IPS DF 4.7 (cell line): ENCODE measurements at regions not wholly inside any gene's neighbourhood (a gene's known extent, or its start where the extent isn't known, plus 50 kb on each side); places are given as distances from the start of the nearest gene placed in this dataset.

Experiments
- DNase-seq: peaks from one replicate; pipeline ENCODE4 v3.0.0-alpha.2; 2013; ENCODE audit warnings: low spot score; ENCODE audit errors: extremely low read depth

DNA sequence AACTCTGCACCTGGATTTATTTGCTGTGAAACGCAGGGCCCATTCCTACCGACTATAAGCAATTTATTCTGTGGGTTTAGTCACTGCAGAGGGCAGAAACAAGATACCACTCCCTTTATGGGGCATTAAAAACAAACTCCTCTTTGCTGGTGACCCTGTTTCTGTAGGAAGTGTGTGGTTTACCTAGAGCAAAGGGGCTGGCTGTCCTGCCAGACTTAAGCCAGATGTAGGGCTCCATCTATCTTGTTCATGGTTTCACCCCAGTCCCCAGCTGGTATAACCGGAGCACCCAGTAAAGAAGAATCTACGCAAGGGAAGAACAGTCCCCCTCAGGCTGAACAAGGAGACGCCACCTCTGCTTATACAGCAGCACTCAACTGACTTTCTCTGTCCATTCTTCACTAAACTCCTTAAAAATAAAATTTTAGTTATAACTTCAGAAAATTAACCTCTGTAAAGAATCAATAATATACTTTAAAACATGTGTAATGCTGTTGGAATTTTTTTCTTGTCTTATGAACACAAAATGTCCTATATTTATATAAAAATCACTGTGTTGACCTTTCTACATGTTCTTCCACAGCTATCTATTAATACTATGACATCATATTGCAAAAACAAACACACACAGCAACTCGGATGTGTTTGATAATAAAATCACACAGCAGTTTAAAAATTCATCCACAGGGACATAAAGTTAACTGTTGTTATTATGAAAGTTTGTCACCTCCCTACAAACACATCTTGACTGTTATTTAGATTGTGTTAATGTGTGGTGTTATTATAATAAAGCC, 126.1 kb upstream of the RPS6KA2 start:
- DNase-seq = no peak

DNA sequence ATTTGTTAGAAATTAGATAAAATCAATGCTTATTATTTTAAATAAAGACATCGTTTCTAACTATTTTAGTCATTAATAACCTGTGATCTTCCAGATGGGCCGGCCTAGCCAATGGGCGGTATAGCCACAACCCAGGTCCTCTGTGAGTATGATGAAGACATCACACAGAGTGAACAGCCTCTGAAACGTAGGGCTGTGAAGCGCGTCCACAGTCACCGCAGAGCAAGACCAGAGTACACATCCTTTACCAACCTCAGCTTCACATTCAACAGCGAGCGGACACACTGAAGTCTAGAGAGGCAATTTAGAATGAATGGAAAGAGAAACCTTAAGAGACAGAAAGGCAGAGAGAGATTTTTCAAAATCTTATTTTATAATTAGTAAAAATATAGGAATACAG, 125.0 kb upstream of the RPS6KA2 start:
- DNase-seq = no peak

DNA sequence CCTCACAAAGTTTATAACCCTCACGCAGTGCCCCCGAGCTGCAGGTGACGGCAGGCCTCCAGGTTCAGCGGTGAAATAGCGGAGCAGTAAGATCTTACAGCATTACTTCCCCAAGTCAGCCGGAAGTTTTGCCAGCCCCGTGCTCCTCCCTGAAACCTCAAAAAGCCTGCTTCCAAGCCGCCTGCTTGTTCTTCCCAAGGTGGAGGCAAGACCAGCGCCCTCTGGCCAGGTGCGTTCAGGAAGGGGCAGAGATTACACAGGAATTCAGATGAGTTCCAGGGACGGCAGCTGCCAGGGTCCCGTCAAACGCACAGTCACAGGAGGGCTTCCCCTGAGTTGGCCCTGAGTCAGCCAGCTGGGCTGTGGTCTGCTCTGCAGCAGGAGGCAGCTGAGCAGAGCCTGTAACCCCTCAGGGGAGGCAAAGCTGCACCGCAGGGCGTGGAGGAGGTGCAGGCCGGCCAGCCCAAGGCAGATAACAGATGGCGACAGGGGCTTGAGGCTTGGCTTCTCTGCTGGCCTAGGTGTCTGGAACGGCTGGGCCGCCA, 124.1 kb upstream of the RPS6KA2 start:
- no peak for DNase-seq

DNA sequence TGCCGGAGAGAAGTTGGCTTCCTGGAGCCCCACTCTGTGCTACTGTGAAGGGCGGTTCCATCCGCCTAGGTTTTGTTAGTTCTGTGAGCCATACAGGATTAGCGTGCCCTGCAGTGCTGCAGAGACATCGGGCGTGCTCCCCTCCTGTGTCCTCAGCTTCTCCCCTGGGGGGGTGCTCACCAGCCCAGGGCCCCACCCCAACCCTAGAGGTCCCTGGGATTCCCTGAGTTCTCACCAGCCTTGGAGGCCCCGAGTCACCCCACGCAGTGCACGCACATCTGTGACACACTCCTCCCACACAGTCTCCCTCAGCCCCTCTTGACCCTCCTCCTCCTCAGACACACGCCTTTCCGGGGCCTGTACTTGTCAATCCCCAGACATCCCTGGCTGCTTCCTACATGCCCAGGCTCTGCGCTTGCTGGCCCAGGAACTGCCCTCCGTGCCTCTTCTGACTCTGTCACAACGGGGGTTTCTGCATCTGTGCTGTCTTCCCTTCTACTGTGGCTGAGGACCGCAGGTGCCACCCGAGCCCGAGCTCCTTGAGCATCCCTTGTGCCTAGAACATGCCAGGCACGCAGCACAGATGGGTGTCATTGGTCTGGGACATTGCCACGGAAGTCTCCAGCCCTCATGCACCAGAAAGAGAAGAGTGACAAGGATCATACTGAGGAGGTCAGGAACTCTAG, 123.2 kb upstream of the RPS6KA2 start:
- no peak for DNase-seq

DNA sequence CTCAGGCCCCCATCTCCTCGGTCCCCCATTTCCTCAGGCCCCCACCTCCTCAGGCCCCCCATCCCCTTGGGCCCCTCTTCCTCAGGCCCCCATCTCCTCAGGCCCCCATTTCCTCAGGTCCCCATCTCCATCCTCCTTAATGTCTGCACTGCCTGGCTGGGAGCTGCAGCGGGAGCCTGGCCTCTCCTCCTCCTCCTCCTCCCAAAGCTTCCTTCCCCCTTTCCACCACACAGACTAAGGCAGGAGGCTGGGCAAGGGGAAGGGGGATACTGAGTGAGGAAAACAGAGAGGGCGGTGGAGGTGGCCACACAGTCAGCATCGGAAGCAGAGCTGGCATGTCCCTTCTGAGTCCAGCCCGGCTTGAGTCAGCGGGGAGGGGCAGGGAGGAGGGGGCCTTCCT, 122.6 kb upstream of the RPS6KA2 start:
- DNase-seq = no peak

DNA sequence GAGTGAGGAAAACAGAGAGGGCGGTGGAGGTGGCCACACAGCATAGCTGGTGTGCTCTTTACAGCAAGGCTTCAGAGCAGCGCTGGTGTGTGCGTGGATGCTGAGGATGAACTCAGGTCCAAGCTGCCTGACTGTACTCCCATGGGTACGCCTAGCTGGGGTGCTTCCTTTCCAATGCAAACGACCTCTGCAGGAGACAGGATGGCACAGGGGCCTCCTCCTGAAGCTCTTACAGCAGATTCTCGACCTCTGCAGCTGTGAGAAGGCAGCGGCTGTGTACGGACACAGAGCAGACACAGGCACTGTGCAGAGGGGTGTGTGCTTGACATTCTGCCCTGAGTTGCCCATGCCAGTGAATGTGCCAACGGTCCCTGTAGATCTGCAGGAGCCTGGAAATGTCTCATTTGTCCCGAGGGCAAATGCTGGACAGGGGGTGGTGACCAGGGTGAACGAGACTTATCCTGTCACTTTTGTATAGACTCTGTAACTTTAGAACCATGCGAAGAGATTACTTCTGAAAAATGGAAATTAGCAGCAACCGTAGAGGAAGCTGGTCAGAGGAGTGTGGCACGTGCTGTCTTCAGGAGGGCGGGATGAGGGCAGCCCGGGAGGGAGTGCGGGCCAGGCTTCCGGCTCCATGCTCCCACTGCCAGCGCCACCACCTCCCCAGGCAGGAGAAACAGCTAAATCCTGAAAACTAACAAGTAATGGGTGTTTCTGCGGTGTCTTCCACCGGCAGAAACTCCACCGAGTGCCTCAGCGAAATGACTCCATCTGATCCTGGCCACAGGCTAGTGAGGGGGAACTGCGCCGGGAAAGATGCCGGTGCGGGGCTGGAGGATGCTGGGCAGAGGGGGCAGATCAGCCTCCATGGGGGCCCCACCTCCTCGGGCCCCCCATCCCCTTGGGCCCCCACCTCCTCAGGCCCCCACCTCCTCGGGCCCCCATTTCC, 120.9 kb upstream of the RPS6KA2 start:
- no peak for DNase-seq

DNA sequence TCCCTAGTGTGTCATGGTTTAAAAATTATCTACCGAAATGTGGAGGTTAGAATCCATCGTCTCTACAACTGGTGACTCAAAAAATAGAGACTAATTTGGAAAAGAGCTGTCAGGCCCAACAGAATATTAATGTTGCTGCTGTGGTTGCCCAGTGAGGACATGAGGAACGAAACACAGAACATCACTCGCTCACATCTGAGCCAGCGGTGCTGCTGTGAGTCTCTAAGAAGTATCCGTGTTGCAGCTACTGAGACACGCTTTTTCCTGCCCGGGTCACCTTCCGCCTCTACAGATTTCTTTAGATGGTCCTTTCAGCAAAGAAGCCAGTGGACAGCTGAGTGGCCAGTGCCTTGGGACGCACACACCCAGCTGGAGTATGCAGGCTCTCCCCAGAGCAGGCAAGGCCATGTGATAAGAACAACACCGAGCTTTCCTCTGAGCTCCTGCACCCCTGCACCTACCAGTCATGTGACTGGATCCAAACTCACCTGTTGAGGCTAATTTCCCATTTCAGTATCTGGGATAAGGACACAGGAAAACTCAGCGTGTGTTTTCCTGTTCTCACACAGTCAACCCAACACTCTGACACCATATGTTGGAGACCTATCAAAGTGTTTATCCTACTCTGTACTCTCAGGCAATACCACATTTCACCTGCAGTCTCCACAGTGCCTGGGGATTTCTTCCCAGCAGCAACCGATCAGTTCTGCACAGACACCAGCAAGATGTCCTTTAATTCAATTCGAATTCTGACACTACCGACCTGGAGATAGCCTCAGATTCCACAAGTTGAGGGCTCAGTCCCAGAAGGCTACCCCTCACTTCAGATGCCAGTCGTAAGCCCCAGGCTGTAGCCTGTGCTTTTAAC, 119.0 kb upstream of the RPS6KA2 start:
- DNase-seq = no peak

DNA sequence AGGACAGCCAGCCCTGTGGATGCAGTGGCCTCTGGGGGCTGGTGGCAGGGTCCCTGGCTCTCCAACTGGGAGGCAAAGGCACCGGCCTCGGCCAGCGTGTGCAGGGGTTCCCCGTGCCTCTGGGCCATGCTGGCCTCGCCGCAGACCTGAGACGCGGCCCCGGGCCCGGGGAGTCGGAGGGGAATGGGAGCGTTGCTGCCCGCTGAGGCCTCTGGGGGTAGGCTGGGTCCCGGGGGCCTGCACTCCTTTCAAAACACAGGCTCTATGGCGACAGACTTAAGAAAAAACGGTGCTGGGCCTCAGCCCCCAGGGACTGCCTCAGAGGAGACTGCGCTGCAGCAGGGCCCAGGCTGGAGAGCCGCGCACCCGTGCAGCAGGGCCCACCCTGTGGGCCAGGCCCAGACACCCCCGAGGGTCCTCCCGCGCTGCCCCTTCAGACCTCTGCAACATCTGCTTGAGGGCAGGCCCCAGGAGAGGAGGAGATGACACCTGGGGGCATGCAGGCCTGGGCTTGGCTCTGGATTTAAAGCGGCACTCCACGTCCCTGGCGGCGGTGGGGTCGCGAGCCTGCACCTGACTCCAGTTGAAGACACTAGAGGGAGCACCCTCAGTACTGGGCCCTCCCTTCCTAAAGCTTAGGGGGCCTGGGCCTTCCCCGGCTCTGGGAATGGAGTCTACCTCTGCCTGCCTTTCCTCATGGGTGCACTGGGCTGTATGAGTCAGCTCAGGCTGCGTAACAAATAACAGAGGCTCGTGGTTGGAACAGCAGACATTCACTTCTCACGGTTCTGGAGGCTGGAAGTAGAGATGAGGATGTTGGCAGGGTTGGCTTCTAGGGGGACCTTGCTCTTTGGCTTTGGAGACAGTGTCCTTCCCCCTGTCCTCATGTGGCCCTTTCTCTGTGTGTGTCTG, 117.4 kb upstream of the RPS6KA2 start:
- DNase-seq = no peak

DNA sequence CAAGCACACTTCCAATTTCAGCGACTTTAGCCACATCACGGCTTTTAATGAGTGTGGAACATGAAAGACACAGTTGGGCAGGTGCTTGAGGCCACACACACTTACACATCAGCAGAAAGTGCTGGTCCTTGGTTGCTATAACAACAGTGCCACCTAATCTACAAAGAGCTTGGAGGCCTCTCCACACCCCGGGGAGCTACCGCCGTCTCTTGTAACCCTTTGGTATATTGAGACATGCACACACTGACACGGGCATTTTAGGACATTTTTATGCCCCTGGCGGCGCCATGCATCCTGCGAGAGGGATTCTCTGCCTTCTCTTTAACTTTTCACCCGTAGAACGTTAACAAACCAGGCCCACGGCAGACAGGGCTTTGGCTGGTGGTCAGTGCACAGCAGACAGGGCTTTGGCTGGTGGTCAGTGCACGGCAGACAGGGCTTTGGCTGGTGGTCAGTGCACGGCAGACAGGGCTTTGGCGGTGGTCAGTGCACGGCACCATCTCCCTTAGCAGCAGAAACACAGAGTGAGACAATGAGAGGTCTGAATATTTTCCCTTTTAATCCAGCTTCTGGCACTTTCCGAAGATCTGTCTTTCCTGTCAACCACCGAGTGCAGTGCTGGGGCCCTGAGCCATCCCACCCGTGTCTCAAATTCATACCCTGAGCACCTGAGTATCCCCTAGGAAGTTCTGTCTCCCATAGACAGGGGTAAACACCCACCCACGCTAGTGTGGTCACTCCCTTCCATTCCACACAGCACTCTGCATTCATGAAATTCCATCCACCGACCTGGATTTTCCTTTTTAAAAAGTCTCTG, 116.6 kb upstream of the RPS6KA2 start:
- no peak for DNase-seq

DNA sequence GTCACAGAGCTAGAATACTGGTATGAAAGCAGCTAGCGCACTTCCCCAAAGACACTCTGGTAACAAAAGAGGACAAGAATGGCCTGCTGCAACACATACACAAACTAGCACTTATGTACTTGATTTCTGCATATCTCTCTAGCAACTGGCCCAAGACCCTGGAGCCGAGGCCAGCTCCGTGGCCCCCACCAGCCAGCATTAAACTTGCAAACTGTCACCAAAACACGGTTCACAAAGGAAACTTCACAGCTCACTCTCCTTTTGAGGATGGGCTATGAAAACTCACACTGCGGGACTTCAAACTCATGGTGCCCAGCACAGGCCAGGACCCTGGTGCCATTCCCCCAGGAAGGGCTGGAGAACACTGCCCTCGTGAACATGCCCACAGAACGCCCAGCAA, 115.9 kb upstream of the RPS6KA2 start:
- no peak for DNase-seq

DNA sequence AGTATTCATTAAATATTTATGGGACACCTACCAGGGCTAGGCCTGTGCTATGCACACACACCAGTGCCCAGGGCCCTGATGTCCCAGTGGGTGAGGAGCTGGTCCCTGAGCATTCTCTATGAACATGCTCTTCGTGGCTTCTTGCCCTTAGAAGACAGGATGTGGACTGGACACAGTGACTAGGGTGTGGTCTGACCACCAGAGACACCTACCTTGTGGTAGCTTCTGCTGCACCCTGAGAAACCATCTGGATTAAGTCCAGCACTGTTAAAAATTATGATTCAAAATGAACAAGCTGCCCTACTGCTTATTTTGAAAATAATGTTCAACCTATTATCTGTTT, 112.9 kb upstream of the RPS6KA2 start:
- DNase-seq = no peak

DNA sequence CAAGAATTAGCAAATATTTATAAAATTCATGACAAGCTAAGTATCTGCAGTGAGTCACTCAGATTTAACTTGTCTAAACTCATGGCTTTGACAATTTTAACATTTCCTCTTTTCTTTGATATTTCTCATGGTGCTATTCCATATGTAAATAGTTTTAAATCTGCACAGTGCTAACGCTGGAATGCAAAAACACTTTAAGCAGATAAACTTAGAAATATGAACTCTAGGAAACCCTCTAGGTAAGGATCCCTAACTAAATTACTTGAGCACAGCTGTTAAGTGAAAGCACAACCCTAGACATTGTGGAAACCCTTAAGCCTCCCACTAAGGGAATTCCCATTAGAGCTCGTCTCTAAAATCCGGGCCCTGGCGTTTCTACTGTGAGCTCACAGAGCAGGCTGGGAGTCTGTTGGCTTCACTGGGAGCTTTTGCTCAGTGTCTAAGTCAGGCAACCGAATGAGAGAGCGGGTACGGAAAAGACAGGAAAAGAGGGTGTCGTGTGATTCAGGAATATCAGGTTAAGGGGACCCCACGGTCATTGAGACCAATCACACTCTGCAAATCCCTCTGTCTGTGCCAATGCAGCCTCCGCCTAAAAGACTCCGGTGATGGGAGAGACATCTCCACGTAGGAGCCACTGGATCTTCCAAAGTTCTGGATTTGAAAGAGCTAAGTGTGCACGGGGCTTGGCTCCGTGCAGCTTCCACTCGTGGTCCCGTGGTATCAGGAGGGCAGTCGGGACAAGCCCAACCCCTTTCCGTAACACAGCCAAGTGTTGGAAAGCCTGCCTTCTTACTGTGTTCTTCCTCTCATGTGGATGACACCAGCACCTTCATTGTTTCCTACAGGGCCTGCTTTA, 112.3 kb upstream of the RPS6KA2 start:
- DNase-seq = no peak

DNA sequence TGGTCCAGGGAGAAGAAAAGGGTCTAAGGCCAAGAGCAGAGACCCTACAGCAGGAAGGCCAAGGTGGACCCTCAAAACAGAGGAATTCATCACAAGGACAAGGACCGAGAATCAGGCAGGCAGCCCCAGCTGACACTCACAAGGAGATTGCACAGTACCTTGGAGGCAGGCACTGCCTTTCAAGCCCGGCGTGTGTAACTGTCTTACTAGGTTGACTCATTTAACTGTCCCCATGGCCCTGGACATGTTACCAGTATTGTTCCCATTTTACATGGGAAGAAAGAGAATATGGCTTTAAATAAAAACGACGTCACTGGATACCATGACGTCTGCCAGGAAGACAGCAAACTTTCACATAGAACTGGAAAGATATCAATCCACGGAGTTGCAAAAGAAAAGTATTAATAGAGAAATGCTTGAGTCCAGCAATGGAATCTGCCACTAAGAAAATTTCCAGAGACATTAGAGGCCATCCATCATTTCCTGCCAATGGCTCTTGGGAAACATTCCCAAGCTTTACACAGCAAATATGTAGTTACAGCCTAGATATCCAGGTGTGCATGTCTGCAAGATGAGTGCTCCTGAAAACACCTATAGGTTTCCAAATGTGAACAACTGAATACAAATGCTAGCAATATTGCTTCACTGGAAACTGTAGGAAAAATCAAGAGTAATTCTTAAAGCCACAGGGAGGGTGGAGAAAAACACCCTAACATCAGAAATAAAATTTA, 111.5 kb upstream of the RPS6KA2 start:
- DNase-seq = no peak

DNA sequence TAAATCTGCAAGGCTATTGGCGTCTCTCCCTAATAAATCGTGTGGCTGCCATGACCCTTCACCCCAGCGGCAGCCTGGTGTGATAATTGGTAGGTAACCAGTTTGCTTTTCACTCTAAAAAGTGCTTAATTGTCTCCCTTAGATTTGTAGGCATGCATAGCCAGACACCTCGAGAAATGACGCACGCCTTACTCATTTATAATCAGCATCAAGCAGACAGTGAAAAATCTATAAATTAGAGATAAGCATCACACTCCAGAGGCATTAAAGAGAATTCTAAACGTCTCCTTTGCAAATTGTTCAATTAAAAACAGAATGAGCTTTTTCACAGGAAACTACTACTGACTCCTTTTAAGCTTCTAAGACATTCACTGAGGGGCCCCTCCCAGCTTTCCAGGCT, 110.2 kb upstream of the RPS6KA2 start:
- no peak for DNase-seq

DNA sequence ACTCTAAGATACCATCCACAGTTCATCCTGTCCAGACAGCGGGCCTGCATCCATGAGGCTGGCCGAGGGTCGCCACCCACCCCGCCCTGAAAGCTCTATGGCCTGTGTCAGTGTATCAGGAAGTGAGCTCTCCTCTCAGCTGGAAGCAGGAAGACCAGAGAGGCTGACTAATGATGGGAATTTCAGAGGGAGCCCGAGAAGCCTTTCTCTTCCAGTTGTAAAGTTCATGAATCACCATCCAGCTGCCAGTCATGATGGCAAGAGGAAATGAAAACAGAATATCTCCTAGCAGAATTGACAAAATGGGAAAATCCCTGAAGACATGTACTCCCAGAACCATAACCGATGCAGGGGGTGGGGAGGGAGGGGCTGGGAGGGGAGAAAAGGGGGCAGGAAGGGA, 109.6 kb upstream of the RPS6KA2 start:
- no peak for DNase-seq

DNA sequence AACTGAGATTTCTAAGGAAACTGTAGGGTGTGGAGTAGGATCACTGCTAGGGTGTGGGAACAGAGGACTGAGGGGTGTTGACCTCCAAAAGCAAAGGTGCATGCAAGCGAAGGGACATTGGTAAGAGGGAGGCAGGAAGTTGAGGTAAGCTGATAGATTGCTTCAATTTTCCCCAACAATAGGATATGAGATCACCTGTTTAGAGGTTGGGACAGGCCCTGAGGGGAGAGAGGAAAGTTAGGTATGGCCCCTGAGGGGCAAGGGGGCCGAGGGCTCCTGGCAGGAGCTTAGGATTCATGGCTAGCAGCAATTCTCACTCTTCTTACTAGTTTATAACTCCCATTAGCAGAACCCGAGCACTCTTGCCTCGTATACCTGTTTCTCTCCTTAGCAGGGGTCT, 106.8 kb upstream of the RPS6KA2 start:
- DNase-seq = no peak

DNA sequence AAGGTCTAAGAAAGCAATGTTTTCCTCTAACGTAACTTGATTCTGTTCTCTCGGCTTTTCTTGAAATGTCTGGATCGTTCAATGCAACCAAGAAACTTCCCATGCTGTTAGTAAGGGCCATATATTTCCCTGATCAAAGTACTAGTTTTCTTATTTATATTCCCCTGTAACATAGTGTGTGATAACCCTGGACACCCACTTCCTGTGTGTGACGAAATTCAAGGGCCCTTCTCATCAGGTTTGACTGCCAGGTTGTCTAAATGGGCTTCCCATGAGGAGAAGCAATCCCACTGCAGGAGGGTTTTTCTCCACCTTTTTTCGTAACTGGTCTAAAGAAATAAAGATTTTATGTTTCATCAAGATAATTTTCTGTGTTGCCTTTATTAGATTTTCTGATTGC, 102.6 kb upstream of the RPS6KA2 start:
- no peak for DNase-seq
